Loucy (cell line): ENCODE measurements at regions not wholly inside any gene's neighbourhood (a gene's known extent, or its start where the extent isn't known, plus 50 kb on each side); places are given as distances from the start of the nearest gene placed in this dataset.

Source experiments
- H2AFZ ChIP-seq: fragments of 200-600 bp; sonication (generic); 2 replicates; pipeline ENCODE4 v1.6.0; 2016; ENCODE audit warnings: antibody characterized with exemption, mild to moderate bottlenecking, low read length, moderate library complexity
- H3F3A ChIP-seq: fragments of 200-600 bp; 2 replicates; pipeline ENCODE4 v1.6.0; 2016; ENCODE audit warnings: antibody characterized with exemption, low read depth, mild to moderate bottlenecking
- H3K27me3 ChIP-seq: fragments of 200-600 bp; sonication (generic); 2 replicates; pipeline ENCODE4 v1.6.1; 2014; ENCODE audit warnings: low read length, mild to moderate bottlenecking; ENCODE audit not compliant: insufficient read depth, poor library complexity, severe bottlenecking
- H3K36me3 ChIP-seq: fragments of 200-600 bp; sonication (generic); 2 replicates; pipeline ENCODE4 v1.6.1; 2016; ENCODE audit warnings: low read length; ENCODE audit not compliant: insufficient read depth
- H3K4me1 ChIP-seq: fragments of 200-600 bp; sonication (generic); 2 replicates; pipeline ENCODE4 v1.5.1; 2014; ENCODE audit warnings: low read length, mild to moderate bottlenecking; ENCODE audit not compliant: insufficient read depth, poor library complexity, severe bottlenecking
- H3K4me2 ChIP-seq: fragments of 200-600 bp; sonication (generic); 2 replicates; pipeline ENCODE4 v1.6.0; 2014; ENCODE audit warnings: antibody characterized with exemption, low read length, low read depth, mild to moderate bottlenecking; ENCODE audit not compliant: poor library complexity, severe bottlenecking
- H3K4me3 ChIP-seq: fragments of 200-600 bp; sonication (generic); 2 replicates; pipeline ENCODE4 v1.5.1; 2014; ENCODE audit warnings: low read length, mild to moderate bottlenecking, mixed read lengths; ENCODE audit not compliant: poor library complexity, severe bottlenecking
- H3K79me2 ChIP-seq: fragments of 200-600 bp; sonication (generic); 2 replicates; pipeline ENCODE4 v1.6.1; 2014; ENCODE audit warnings: low read length; ENCODE audit not compliant: insufficient read depth
- H3K9ac ChIP-seq: fragments of 200-600 bp; sonication (generic); 2 replicates; pipeline ENCODE4 v1.6.0; 2014; ENCODE audit warnings: mild to moderate bottlenecking, low read depth, low read length, moderate library complexity; ENCODE audit not compliant: poor library complexity, severe bottlenecking
- H3K9me2 ChIP-seq: fragments of 200-600 bp; sonication (generic); replicated peaks from 2 replicates; pipeline ENCODE4 v1.6.1; 2016; ENCODE audit warnings: low read depth, low read length, mixed read lengths
- H3K9me3 ChIP-seq: fragments of 200-600 bp; sonication (generic); 2 replicates; pipeline ENCODE4 v1.6.1; 2014; ENCODE audit warnings: mild to moderate bottlenecking, antibody characterized with exemption, low read length, low read depth; ENCODE audit not compliant: insufficient read depth
- H4K20me1 ChIP-seq: fragments of 200-600 bp; sonication (generic); 2 replicates; pipeline ENCODE4 v1.6.0; 2014; ENCODE audit warnings: antibody characterized with exemption, low read length, mild to moderate bottlenecking; ENCODE audit not compliant: insufficient read depth, poor library complexity, severe bottlenecking
- EZH2phosphoT487 ChIP-seq: fragments of 200-600 bp; IDR thresholded peaks from 2 replicates; pipeline ENCODE4 v1.6.1; 2018; ENCODE audit warnings: antibody characterized with exemption, mild to moderate bottlenecking, moderate library complexity, borderline replicate concordance
- TF ChIP-seq, protein P1 (sequence below): fragments of 200-600 bp; sonication (generic); conservative IDR thresholded peaks from 2 replicates; pipeline ENCODE4 v1.5.1; 2014; ENCODE audit warnings: mild to moderate bottlenecking, antibody characterized with exemption, low read length

DNA sequence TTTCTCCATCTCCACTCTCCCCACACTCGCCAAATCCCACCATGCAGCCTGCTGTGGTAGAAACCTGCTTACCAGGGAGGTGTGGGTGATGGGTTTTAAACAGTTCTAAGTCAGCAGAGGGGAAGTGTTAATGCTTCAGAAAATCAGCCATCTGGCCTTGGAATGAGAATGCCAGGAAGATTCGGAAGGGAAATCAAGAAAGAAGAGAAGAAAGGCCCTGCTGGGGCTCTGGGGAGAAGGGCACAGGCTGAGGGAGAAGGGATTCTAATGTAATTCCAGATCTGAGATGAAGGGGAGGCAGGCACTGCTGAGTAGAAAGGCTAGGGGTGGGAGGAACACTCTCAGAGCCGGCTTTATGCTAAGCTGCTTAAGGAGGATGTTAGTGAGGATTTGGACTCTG lies 434.7 kb upstream of the DMAC1 start:
- Histone ChIP-seq H3K79me2 (no peaks in the 10 kb centered on the region), H3K4me1 (peaks cover under 1% of the 10 kb centered on the region), H4K20me1 (no peaks in the 10 kb centered on the region), H2AFZ (no peak overlapping the region), H3K27me3 (no peaks in the 10 kb centered on the region), H3K9me3 (no peaks in the 10 kb centered on the region), H3K9ac (no peak overlapping the region), H3K9me2 (no peaks in the 10 kb centered on the region), H3F3A (no peaks in the 10 kb centered on the region), H3K4me2 (no peak overlapping the region), H3K4me3 (no peak overlapping the region), H3K36me3 (no peaks in the 10 kb centered on the region)
- TF ChIP-seq EZH2phosphoT487 = no peak
- TF ChIP-seq, protein P1, sequence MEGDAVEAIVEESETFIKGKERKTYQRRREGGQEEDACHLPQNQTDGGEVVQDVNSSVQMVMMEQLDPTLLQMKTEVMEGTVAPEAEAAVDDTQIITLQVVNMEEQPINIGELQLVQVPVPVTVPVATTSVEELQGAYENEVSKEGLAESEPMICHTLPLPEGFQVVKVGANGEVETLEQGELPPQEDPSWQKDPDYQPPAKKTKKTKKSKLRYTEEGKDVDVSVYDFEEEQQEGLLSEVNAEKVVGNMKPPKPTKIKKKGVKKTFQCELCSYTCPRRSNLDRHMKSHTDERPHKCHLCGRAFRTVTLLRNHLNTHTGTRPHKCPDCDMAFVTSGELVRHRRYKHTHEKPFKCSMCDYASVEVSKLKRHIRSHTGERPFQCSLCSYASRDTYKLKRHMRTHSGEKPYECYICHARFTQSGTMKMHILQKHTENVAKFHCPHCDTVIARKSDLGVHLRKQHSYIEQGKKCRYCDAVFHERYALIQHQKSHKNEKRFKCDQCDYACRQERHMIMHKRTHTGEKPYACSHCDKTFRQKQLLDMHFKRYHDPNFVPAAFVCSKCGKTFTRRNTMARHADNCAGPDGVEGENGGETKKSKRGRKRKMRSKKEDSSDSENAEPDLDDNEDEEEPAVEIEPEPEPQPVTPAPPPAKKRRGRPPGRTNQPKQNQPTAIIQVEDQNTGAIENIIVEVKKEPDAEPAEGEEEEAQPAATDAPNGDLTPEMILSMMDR = no peak

DNA sequence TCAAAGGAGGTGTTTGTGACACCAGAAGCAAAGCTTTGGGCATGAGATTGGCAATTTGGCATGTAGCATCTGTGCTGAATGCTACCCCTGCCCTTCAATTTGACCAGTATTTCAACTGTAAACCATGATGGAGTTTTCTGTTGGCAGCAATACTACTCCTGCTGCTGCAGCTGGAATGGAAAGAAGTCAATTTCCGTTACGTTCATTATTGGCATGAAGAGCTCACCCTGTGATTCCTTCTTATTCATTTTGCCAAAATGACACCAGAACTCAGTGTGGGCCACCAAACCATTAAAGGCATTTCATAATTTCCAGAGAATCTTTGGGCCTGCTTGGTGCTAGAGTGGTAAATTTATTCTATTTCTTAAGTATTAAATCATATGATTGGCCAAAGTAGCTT lies 433.1 kb upstream of the DMAC1 start:
- no peaks in the 10 kb centered on the region for H3K27me3 ChIP-seq
- no peaks in the 10 kb centered on the region for H3K36me3 ChIP-seq
- H3K9ac ChIP-seq = no peak overlapping the region
- H3K4me3 ChIP-seq = no peak overlapping the region
- H3F3A ChIP-seq = no peaks in the 10 kb centered on the region
- H3K79me2 ChIP-seq = no peaks in the 10 kb centered on the region
- TF ChIP-seq, protein P1 = no peak
- no peak for TF ChIP-seq EZH2phosphoT487
- H3K9me2 ChIP-seq = no peaks in the 10 kb centered on the region
- H3K4me2 ChIP-seq = no peak overlapping the region
- no peaks in the 10 kb centered on the region for H4K20me1 ChIP-seq
- no peak overlapping the region for H2AFZ ChIP-seq
- no peaks in the 10 kb centered on the region for H3K9me3 ChIP-seq
- peaks cover 6% of the 10 kb centered on the region for H3K4me1 ChIP-seq

DNA sequence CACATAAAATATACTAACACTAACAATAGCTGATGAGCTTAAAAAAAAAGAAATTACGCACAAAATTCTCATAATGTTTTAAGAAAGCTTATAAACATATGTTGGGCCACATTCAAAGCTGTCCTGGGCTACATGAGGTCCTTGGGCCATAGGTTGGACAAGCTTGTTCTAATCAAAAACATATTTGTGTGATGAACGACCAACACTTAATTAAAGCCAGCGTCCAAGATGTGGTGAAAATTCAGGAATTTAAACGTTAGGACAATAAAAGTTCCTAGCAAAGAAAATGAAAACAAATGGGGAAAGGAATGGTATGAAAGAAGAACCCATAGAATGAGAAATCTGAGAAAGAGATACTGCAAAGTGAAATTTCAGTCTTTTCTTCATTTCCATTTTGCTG lies 429.6 kb upstream of the DMAC1 start:
- H3F3A ChIP-seq = no peaks in the 10 kb centered on the region
- no peak overlapping the region for H3K4me2 ChIP-seq
- H3K27me3 ChIP-seq = no peaks in the 10 kb centered on the region
- no peak overlapping the region for H3K9ac ChIP-seq
- no peaks in the 10 kb centered on the region for H3K36me3 ChIP-seq
- H3K4me1 ChIP-seq = peaks cover 12% of the 10 kb centered on the region
- H2AFZ ChIP-seq = no peak overlapping the region
- H4K20me1 ChIP-seq = no peaks in the 10 kb centered on the region
- H3K9me3 ChIP-seq = no peaks in the 10 kb centered on the region
- TF ChIP-seq EZH2phosphoT487 = no peak
- TF ChIP-seq, protein P1 = no peak
- no peaks in the 10 kb centered on the region for H3K9me2 ChIP-seq
- no peak overlapping the region for H3K4me3 ChIP-seq
- H3K79me2 ChIP-seq = no peaks in the 10 kb centered on the region
